OCI-LY3 (cell line): ENCODE measurements at regions not wholly inside any gene's neighbourhood (a gene's known extent, or its start where the extent isn't known, plus 50 kb on each side); places are given as distances from the start of the nearest gene placed in this dataset.

ENCODE experiments used
- EZH2phosphoT487 ChIP-seq: fragments of 200-600 bp; shearing (Covaris generic); IDR thresholded peaks from 2 replicates; pipeline ENCODE4 v1.6.1; 2018; ENCODE audit warnings: antibody characterized with exemption, mixed run types, low read depth
- TF ChIP-seq, protein P1 (sequence below): fragments of 200-600, 300-600 bp; sonication (generic); IDR thresholded peaks from 2 replicates; pipeline ENCODE4 v1.5.1; 2014; ENCODE audit warnings: antibody characterized with exemption, low read length, low read depth

DNA sequence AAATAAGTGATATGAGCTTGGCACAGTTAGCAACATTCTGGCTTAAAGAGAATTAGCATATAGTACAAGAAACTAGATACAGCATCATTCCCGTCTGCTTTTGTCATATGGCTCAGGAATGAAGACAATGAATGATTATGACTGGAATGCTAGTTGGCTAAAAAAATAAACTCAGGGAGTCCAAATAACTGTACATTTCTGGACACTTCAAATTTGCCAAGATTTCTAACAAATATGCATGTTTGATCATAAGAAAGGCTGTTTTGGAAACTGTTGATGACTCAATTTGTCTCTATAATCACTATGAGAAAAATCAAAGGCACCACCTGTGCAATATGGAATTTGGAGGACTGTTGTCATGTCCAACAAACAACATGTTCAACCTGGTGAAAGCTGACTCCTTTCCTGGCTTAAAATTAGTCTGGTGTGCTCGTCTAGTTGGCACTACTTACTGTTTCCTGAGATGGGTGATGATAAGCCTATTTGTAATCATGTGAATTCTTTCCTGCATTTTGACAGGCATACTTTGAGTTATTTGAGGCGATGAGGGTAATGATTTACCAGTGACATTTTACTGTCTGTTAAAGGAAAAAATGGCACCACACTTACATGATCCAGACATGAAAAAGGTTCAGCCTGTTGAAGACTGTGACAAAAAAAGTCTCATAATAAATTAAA lies 133.9 kb upstream of the CDH20 start:
- TF ChIP-seq EZH2phosphoT487: no peak
- TF ChIP-seq, protein P1, sequence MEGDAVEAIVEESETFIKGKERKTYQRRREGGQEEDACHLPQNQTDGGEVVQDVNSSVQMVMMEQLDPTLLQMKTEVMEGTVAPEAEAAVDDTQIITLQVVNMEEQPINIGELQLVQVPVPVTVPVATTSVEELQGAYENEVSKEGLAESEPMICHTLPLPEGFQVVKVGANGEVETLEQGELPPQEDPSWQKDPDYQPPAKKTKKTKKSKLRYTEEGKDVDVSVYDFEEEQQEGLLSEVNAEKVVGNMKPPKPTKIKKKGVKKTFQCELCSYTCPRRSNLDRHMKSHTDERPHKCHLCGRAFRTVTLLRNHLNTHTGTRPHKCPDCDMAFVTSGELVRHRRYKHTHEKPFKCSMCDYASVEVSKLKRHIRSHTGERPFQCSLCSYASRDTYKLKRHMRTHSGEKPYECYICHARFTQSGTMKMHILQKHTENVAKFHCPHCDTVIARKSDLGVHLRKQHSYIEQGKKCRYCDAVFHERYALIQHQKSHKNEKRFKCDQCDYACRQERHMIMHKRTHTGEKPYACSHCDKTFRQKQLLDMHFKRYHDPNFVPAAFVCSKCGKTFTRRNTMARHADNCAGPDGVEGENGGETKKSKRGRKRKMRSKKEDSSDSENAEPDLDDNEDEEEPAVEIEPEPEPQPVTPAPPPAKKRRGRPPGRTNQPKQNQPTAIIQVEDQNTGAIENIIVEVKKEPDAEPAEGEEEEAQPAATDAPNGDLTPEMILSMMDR: no peak
